HEK293 (cell line): ENCODE measurements at regions not wholly inside any gene's neighbourhood (a gene's known extent, or its start where the extent isn't known, plus 50 kb on each side); places are given as distances from the start of the nearest gene placed in this dataset.

Source experiments
- CTCF ChIA-PET: fragments of 350-600 bp; formaldehyde crosslinking; extraction: SDS; loops from one replicate; lab custom pipeline; 2021; ENCODE audit warnings: antibody characterized with exemption; lab: Yijun Ruan, JAX
- POLR2A ChIA-PET: fragments of 300-600 bp; formaldehyde crosslinking; extraction: SDS; loops from one replicate; lab custom pipeline; 2020; ENCODE audit warnings: antibody characterized with exemption, inconsistent platforms; lab: Yijun Ruan, JAX
- H3K27ac ChIP-seq: fragments of 200-500 bp; sonication (Bioruptor generic); 2 replicates; pipeline ENCODE4 v1.5.1; 2014; ENCODE audit warnings: low read depth, low read length, control low read depth, inconsistent platforms; ENCODE audit errors: extremely low read depth
- H3K36me3 ChIP-seq, 2 experiments: fragments of 200-500 bp in 1 of 2; sonication (Bioruptor generic) in 1 of 2; 1 replicate in 1 of 2; 2 replicates in 1 of 2; pipeline ENCODE4 v1.5.1; 2014 to 2017; ENCODE audit warnings: inconsistent platforms in 2 of 2, low read length in 2 of 2; ENCODE audit not compliant: control insufficient read depth in 2 of 2, insufficient read depth in 1 of 2
- H3K4me1 ChIP-seq: fragments of 200-500 bp; sonication (Bioruptor generic); 2 replicates; pipeline ENCODE4 v1.5.1; 2014; ENCODE audit warnings: mild to moderate bottlenecking, low read length, inconsistent platforms; ENCODE audit not compliant: control insufficient read depth, insufficient read depth
- H3K4me3 ChIP-seq: 2 replicates; pipeline ENCODE4 v1.5.1; 2011; ENCODE audit warnings: low read depth, mild to moderate bottlenecking, control low read depth, low read length, moderate library complexity
- H3K9me3 ChIP-seq: fragments of 200-500 bp; sonication (Bioruptor generic); 2 replicates; pipeline ENCODE4 v1.5.1; 2014; ENCODE audit warnings: low read depth, low read length, inconsistent platforms; ENCODE audit not compliant: control insufficient read depth, insufficient read depth
- BCL11B ChIP-seq: fragments of 450-650 bp; formaldehyde crosslinking; IDR thresholded peaks from 2 replicates; pipeline ENCODE4 v1.5.1; 2016; ENCODE audit warnings: low read depth, missing biosample characterization, missing genetic modification characterization
- GLI4 ChIP-seq: fragments of 450-650 bp; formaldehyde crosslinking; IDR thresholded peaks from 2 replicates; pipeline ENCODE4 v1.5.1; 2016; ENCODE audit warnings: missing biosample characterization, missing genetic modification characterization
- GLIS2 ChIP-seq: fragments of 450-650 bp; formaldehyde crosslinking; IDR thresholded peaks from 2 replicates; pipeline ENCODE4 v1.5.1; 2016; ENCODE audit warnings: missing biosample characterization, missing genetic modification characterization
- IKZF3 ChIP-seq: fragments of 450-650 bp; IDR thresholded peaks from 2 replicates; pipeline ENCODE4 v1.5.0; 2018; ENCODE audit warnings: missing biosample characterization, mild to moderate bottlenecking, missing genetic modification characterization, moderate library complexity
- RBAK ChIP-seq: fragments of 450-650 bp; formaldehyde crosslinking; IDR thresholded peaks from 2 replicates; pipeline ENCODE4 v1.5.1; 2016; ENCODE audit warnings: missing biosample characterization, missing genetic modification characterization
- SETDB1 ChIP-seq: IDR thresholded peaks from one replicate; pipeline ENCODE4 v1.6.1; 2017; ENCODE audit warnings: mild to moderate bottlenecking, low read length, moderate library complexity, mixed read lengths; ENCODE audit not compliant: insufficient read length
- ZNF114 ChIP-seq: fragments of 450-650 bp; formaldehyde crosslinking; IDR thresholded peaks from 2 replicates; pipeline ENCODE4 v1.5.0; 2017; ENCODE audit warnings: missing biosample characterization, missing genetic modification characterization
- ZNF121 ChIP-seq: fragments of 450-650 bp; formaldehyde crosslinking; IDR thresholded peaks from 2 replicates; pipeline ENCODE4 v1.5.1; 2016; ENCODE audit warnings: missing biosample characterization, missing genetic modification characterization
- ZNF138 ChIP-seq: fragments of 450-650 bp; formaldehyde crosslinking; IDR thresholded peaks from 2 replicates; pipeline ENCODE4 v1.5.1; 2016; ENCODE audit warnings: missing biosample characterization, missing genetic modification characterization, borderline replicate concordance
- ZNF169 ChIP-seq: fragments of 450-650 bp; formaldehyde crosslinking; IDR thresholded peaks from 2 replicates; pipeline ENCODE4 v1.5.1; 2016; ENCODE audit warnings: missing biosample characterization, missing genetic modification characterization
- ZNF266 ChIP-seq: fragments of 450-650 bp; formaldehyde crosslinking; IDR thresholded peaks from 2 replicates; pipeline ENCODE4 v1.5.1; 2016; ENCODE audit warnings: missing biosample characterization, missing genetic modification characterization, low read depth
- ZNF335 ChIP-seq: fragments of 450-650 bp; formaldehyde crosslinking; conservative IDR thresholded peaks from 2 replicates; pipeline ENCODE4 v1.5.1; 2016; ENCODE audit warnings: missing biosample characterization, missing genetic modification characterization
- ZNF354C ChIP-seq: fragments of 450-650 bp; formaldehyde crosslinking; IDR thresholded peaks from 2 replicates; pipeline ENCODE4 v1.5.1; 2016; ENCODE audit warnings: missing biosample characterization, missing genetic modification characterization, low read depth, borderline replicate concordance
- ZNF521 ChIP-seq: fragments of 450-650 bp; formaldehyde crosslinking; IDR thresholded peaks from 2 replicates; pipeline ENCODE4 v1.5.1; 2017; ENCODE audit warnings: missing biosample characterization, mild to moderate bottlenecking, missing genetic modification characterization
- ZNF530 ChIP-seq: fragments of 450-650 bp; formaldehyde crosslinking; IDR thresholded peaks from 2 replicates; pipeline ENCODE4 v1.5.1; 2016; ENCODE audit warnings: low read depth, missing biosample characterization, missing genetic modification characterization
- TF ChIP-seq, protein P1 (sequence below): fragments of 450-650 bp; formaldehyde crosslinking; IDR thresholded peaks from 2 replicates; pipeline ENCODE4 v1.5.1; 2016; ENCODE audit warnings: missing biosample characterization, missing genetic modification characterization
- TF ChIP-seq, protein P2 (sequence below): fragments of 450-650 bp; formaldehyde crosslinking; IDR thresholded peaks from 2 replicates; pipeline ENCODE4 v1.5.1; 2016; ENCODE audit warnings: missing biosample characterization, missing genetic modification characterization, low read depth
- TF ChIP-seq, protein P3 (sequence below): fragments of 450-650 bp; formaldehyde crosslinking; IDR thresholded peaks from 2 replicates; pipeline ENCODE4 v1.5.1; 2016; ENCODE audit warnings: missing biosample characterization, missing genetic modification characterization

DNA sequence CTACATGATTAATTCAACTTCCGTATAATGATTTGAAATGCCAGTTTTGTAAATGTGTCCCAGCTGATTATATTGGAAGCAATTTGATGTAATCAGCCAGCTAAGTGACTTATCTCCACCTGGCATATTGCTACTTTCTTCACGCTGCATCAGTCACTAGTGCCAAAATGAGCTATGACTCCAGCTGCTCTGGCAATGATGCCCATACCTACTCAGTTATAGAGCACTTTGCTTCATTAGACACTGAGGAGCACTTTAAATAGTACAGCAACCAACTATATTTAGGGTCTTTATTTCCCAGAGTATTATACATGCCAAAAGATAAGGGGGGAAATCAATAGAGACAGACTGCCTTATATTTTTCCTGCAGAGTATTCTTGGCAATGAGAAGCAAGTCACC lies 67.9 kb upstream of the LIN7A start:
- no peak overlapping the region for H3K27ac ChIP-seq
- H3K36me3 ChIP-seq, result no peaks in the 10 kb centered on the region
- no peaks in the 10 kb centered on the region for H3K9me3 ChIP-seq
- no peaks in the 10 kb centered on the region for H3K4me1 ChIP-seq
- CTCF ChIA-PET, result interaction anchor here (0.6 kb wide), 1 partner anchor 37 kb away, joined by 3 read pairs; no protein-coding TSS in a partner anchor
- POLR2A ChIA-PET, result no interaction called here
- H3K4me3 ChIP-seq, result no peak overlapping the region
- TF ChIP-seq GLIS2 (no peak), ZNF521 (tag by site-specific recombination) (no peak), ZNF335 (no peak), ZNF121 (tag by site-specific recombination) (no peak), ZNF354C (tag by site-specific recombination) (no peak), GLI4 (tag by site-specific recombination) (no peak), IKZF3 (tag by site-specific recombination) (no peak), ZNF266 (tag by site-specific recombination) (no peak), ZNF169 (tag by site-specific recombination) (no peak), BCL11B (no peak), RBAK (tag by site-specific recombination) (no peak)
- TF ChIP-seq, protein P1, sequence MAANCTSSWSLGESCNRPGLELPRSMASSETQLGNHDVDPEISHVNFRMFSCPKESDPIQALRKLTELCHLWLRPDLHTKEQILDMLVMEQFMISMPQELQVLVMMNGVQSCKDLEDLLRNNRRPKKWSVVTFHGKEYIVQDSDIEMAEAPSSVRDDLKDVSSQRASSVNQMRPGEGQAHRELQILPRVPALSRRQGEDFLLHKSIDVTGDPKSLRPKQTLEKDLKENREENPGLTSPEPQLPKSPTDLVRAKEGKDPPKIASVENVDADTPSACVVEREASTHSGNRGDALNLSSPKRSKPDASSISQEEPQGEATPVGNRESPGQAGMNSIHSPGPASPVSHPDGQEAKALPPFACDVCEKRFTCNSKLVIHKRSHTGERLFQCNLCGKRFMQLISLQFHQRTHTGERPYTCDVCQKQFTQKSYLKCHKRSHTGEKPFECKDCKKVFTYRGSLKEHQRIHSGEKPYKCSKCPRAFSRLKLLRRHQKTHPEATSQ (tag by site-specific recombination), result no peak
- TF ChIP-seq, protein P2, sequence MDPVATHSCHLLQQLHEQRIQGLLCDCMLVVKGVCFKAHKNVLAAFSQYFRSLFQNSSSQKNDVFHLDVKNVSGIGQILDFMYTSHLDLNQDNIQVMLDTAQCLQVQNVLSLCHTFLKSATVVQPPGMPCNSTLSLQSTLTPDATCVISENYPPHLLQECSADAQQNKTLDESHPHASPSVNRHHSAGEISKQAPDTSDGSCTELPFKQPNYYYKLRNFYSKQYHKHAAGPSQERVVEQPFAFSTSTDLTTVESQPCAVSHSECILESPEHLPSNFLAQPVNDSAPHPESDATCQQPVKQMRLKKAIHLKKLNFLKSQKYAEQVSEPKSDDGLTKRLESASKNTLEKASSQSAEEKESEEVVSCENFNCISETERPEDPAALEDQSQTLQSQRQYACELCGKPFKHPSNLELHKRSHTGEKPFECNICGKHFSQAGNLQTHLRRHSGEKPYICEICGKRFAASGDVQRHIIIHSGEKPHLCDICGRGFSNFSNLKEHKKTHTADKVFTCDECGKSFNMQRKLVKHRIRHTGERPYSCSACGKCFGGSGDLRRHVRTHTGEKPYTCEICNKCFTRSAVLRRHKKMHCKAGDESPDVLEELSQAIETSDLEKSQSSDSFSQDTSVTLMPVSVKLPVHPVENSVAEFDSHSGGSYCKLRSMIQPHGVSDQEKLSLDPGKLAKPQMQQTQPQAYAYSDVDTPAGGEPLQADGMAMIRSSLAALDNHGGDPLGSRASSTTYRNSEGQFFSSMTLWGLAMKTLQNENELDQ (tag by site-specific recombination), result no peak
- TF ChIP-seq, protein P3, sequence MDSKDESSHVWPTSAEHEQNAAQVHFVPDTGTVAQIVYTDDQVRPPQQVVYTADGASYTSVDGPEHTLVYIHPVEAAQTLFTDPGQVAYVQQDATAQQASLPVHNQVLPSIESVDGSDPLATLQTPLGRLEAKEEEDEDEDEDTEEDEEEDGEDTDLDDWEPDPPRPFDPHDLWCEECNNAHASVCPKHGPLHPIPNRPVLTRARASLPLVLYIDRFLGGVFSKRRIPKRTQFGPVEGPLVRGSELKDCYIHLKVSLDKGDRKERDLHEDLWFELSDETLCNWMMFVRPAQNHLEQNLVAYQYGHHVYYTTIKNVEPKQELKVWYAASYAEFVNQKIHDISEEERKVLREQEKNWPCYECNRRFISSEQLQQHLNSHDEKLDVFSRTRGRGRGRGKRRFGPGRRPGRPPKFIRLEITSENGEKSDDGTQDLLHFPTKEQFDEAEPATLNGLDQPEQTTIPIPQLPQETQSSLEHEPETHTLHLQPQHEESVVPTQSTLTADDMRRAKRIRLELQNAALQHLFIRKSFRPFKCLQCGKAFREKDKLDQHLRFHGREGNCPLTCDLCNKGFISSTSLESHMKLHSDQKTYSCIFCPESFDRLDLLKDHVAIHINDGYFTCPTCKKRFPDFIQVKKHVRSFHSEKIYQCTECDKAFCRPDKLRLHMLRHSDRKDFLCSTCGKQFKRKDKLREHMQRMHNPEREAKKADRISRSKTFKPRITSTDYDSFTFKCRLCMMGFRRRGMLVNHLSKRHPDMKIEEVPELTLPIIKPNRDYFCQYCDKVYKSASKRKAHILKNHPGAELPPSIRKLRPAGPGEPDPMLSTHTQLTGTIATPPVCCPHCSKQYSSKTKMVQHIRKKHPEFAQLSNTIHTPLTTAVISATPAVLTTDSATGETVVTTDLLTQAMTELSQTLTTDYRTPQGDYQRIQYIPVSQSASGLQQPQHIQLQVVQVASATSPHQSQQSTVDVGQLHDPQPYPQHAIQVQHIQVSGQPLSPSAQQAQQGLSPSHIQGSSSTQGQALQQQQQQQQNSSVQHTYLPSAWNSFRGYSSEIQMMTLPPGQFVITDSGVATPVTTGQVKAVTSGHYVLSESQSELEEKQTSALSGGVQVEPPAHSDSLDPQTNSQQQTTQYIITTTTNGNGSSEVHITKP (tag by site-specific recombination), result no peak

DNA sequence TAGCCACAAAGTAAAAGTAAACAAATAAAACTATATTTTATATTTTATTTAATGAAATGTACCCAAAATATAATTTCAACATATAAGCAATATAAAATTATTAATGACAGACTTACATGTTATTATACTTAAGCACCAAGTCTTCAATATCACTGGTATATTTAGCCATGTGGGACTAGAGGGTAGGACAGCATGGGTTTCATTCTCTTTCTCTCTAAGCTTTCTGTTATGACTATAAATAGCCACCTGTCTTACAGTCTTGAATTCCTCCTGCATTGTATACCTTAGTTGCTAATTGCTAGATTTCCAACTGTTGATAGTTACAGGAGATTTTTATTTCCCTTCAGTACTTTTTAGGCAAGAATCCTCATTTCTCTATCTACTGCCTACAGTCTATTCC lies 63.1 kb upstream of the LIN7A start:
- ChIA-PET POLR2A (no interaction called here), CTCF (no interaction called here)
- no peak for TF ChIP-seq ZNF114 (tag by site-specific recombination)
- TF ChIP-seq ZNF138 (tag by site-specific recombination), result no peak
- TF ChIP-seq SETDB1, result no peak
- TF ChIP-seq ZNF530 (tag by site-specific recombination), result no peak
- TF ChIP-seq, all 188 proteins: peak for 0

More for the DNA sequence above, 63.1 kb upstream of the LIN7A start:
- Histone ChIP-seq H3K4me1 (no peaks in the 10 kb centered on the region), H3K4me3 (no peak overlapping the region), H3K27ac (no peak overlapping the region), H3K9me3 (no peaks in the 10 kb centered on the region), H3K36me3 (no peaks in the 10 kb centered on the region)
